ENCODE measurements at regions not wholly inside any gene's neighbourhood (a gene's known extent, or its start where the extent isn't known, plus 50 kb on each side); places are given as distances from the start of the nearest gene placed in this dataset.
"Not testable (repeated sequence)": the region's sequence is repeated elsewhere in the genome, so short reads cannot be mapped to it uniquely, and the experiment has no call there.

- no peak for DNase-seq
These were observed 443.4 kb upstream of the ZP4 start for GRCh38 chr1:238334170-238334569.

GRCh38 chr1:238331557-238331956 lies 440.8 kb upstream of the ZP4 start:
- DNase-seq: no peak

GRCh38 chr1:238329671-238330070 lies 438.9 kb upstream of the ZP4 start:
- no peak for DNase-seq

GRCh38 chr1:238327033-238327432 lies 436.3 kb upstream of the ZP4 start:
- not testable (repeated sequence) for DNase-seq

GRCh38 chr1:238326479-238326878 lies 435.8 kb upstream of the ZP4 start:
- DNase-seq: not testable (repeated sequence)

- DNase-seq: no peak
These were observed 433.6 kb upstream of the ZP4 start for GRCh38 chr1:238324211-238324864.

- DNase-seq: no peak
These were observed 432.8 kb upstream of the ZP4 start for GRCh38 chr1:238323490-238323889.

GRCh38 chr1:238319957-238320356 lies 429.2 kb upstream of the ZP4 start:
- DNase-seq: no peak

GRCh38 chr1:238318294-238319110 lies 427.8 kb upstream of the ZP4 start:
- no peak for DNase-seq

GRCh38 chr1:238312969-238313368 lies 422.2 kb upstream of the ZP4 start:
- no peak for DNase-seq

GRCh38 chr1:238306411-238306810 lies 415.7 kb upstream of the ZP4 start:
- DNase-seq: no peak

- DNase-seq: no peak
These were observed 411.9 kb upstream of the ZP4 start for GRCh38 chr1:238302646-238303045.

- DNase-seq: no peak
These were observed 405.6 kb upstream of the ZP4 start for GRCh38 chr1:238296371-238296770.

- no peak for DNase-seq
These were observed 402.4 kb upstream of the ZP4 start for GRCh38 chr1:238293075-238293474.

GRCh38 chr1:238281418-238281817 lies 390.7 kb upstream of the ZP4 start:
- DNase-seq: no peak

- no peak for DNase-seq
These were observed 389.1 kb upstream of the ZP4 start for GRCh38 chr1:238279694-238280380.

- DNase-seq: no peak
These were observed 381.4 kb upstream of the ZP4 start for GRCh38 chr1:238272145-238272544.

GRCh38 chr1:238265866-238266265 lies 375.1 kb upstream of the ZP4 start:
- DNase-seq: no peak

GRCh38 chr1:238264951-238265350 lies 374.2 kb upstream of the ZP4 start:
- no peak for DNase-seq

GRCh38 chr1:238258510-238258909 lies 367.8 kb upstream of the ZP4 start:
- no peak for DNase-seq

- no peak for DNase-seq
These were observed 366.4 kb upstream of the ZP4 start for GRCh38 chr1:238257018-238257621.

- DNase-seq: no peak
These were observed 364.2 kb upstream of the ZP4 start for GRCh38 chr1:238254935-238255334.

- DNase-seq: peak; percentile 44
These were observed 361.5 kb upstream of the ZP4 start for GRCh38 chr1:238252033-238252802.

All from NCI-H1694 (cell line).